Stomach (tissue), 4 donors: ENCODE measurements at regions not wholly inside any gene's neighbourhood (a gene's known extent, or its start where the extent isn't known, plus 50 kb on each side); places are given as distances from the start of the nearest gene placed in this dataset.

Experiments
- CTCF ChIP-seq, 7 experiments: fragments of 450-650 bp in 4 of 7; fragments of 200-600 bp in 3 of 7; sonication (generic) in 3 of 7; IDR thresholded peaks; one replicate each; pipeline ENCODE4 v1.5.1; 2016 to 2019; ENCODE audit warnings: antibody characterized with exemption in 7 of 7, control low read depth in 2 of 7, mild to moderate bottlenecking in 1 of 7
- EP300 ChIP-seq: sonication (generic); formaldehyde crosslinking; IDR thresholded peaks from one replicate; pipeline ENCODE4 v1.6.1; 2017; ENCODE audit warnings: antibody characterized with exemption
- POLR2A ChIP-seq, 4 donors: fragments of 450-650 bp; IDR thresholded peaks; one replicate each; pipeline ENCODE4 v1.6.1; 2016; ENCODE audit warnings: antibody characterized with exemption in 4 of 4, control low read depth in 2 of 4, mild to moderate bottlenecking in 1 of 4, moderate library complexity in 1 of 4

- no peak for TF ChIP-seq CTCF (IDR thresholded peaks at IDR 0.05)
- no peak for TF ChIP-seq POLR2A (IDR thresholded peaks at IDR 0.05)
- TF ChIP-seq EP300: no peak
Observed at GRCh38 chrY:20990869-20991548, 235.1 kb downstream of the RPS4Y2 start.
